GM23248 (cell line): ENCODE measurements at regions not wholly inside any gene's neighbourhood (a gene's known extent, or its start where the extent isn't known, plus 50 kb on each side); places are given as distances from the start of the nearest gene placed in this dataset.

ENCODE experiments used
- EZH2 ChIP-seq: fragments of 200-600 bp; sonication (generic); IDR thresholded peaks from 2 replicates; pipeline ENCODE4 v1.6.1; 2018; ENCODE audit warnings: antibody characterized with exemption, mild to moderate bottlenecking; ENCODE audit not compliant: insufficient read depth, poor library complexity, severe bottlenecking
- EZH2phosphoT487 ChIP-seq: fragments of 200-600 bp; sonication (generic); IDR thresholded peaks from 2 replicates; pipeline ENCODE4 v1.6.1; 2018; ENCODE audit warnings: antibody characterized with exemption, moderate library complexity, mild to moderate bottlenecking, low read depth; ENCODE audit not compliant: insufficient read depth

DNA sequence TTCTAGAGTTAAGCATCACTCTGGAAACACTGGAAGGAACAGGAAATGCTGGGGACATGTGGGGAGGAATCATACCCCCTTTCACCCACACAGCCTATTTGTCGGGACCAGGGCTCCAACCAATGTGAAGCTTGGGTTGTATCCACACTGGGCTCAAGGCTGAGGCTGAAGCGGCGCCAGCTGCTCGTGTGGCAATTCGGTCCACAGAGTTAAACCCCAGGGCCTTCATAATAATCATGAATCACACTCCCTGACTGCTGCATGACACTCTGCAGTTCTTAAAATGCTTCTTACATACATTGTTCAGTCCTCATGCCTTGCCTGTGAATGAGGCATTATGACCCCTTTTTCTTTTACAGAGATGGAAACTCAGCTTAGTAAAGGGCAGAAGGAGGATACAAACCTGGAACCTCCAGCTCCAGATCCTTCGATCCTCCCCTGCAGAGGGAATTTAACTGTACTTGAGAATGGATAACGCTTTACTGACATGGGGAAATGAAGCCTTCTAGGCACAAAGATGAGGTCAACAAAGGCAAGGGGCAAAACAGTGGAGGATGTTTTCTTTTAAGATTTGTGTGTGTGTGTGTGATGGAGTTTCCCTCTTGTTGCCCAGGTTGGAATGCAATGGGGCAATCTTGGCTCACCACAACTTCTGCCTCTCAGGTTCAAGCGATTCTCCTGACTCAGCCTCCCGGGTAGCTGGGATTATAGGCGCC is 72.7 kb downstream of the SOX9 start:
- TF ChIP-seq EZH2 (no peak), EZH2phosphoT487 (no peak)
